Retinal pigment epithelial cell (primary cell): ENCODE measurements at regions not wholly inside any gene's neighbourhood (a gene's known extent, or its start where the extent isn't known, plus 50 kb on each side); places are given as distances from the start of the nearest gene placed in this dataset.

Experiments
- DNase-seq: peaks from one replicate; pipeline ENCODE4 v3.0.0-alpha.2; 2010; ENCODE audit warnings: low read depth
- H3K4me3 ChIP-seq: 2 replicates; pipeline ENCODE4 v1.5.1; 2011; ENCODE audit warnings: mild to moderate bottlenecking, low read length, control low read depth, moderate library complexity
- TF ChIP-seq, protein P1 (sequence below): conservative IDR thresholded peaks from 2 replicates; pipeline ENCODE4 v1.5.1; 2011; ENCODE audit warnings: low read depth, low read length, control low read depth, inconsistent platforms

- H3K4me3 ChIP-seq: no peak overlapping the region
- no peak for DNase-seq
- TF ChIP-seq, protein P1, sequence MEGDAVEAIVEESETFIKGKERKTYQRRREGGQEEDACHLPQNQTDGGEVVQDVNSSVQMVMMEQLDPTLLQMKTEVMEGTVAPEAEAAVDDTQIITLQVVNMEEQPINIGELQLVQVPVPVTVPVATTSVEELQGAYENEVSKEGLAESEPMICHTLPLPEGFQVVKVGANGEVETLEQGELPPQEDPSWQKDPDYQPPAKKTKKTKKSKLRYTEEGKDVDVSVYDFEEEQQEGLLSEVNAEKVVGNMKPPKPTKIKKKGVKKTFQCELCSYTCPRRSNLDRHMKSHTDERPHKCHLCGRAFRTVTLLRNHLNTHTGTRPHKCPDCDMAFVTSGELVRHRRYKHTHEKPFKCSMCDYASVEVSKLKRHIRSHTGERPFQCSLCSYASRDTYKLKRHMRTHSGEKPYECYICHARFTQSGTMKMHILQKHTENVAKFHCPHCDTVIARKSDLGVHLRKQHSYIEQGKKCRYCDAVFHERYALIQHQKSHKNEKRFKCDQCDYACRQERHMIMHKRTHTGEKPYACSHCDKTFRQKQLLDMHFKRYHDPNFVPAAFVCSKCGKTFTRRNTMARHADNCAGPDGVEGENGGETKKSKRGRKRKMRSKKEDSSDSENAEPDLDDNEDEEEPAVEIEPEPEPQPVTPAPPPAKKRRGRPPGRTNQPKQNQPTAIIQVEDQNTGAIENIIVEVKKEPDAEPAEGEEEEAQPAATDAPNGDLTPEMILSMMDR: no peak
Measured at GRCh38 chr9:108469654-108470053, 386.1 kb downstream of the ACTL7B start.

DNA sequence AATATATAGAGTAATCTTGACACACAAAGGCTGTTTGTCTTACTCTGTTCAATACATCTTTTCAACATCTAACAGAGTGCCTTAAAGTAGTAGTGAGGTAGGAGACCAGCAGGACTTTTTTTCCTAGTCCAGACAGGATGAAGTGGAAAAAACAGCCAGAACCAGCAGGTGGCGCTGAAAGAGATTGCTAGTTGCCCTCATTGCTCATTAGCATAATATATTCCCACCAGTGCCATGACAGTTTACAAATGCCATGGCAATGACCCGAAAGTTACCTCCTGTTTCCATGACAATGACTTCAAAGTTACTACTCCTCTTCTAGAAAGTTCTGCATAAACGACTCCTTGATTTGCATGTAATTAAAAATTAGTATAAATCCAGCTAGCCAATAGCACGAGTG is 387.4 kb downstream of the ACTL7B start:
- H3K4me3 ChIP-seq: no peak overlapping the region
- TF ChIP-seq, protein P1: peak; percentile 64
- no peak for DNase-seq

- no peak for DNase-seq
- TF ChIP-seq, protein P1: no peak
- no peak overlapping the region for H3K4me3 ChIP-seq
Measured at GRCh38 chr9:108467653-108468324, 388.0 kb downstream of the ACTL7B start.

- DNase-seq: no peak
Measured at GRCh38 chr9:108467161-108467560, 388.6 kb downstream of the ACTL7B start.

GRCh38 chr9:108466304-108466703 is 389.5 kb downstream of the ACTL7B start:
- no peak for DNase-seq
- no peak overlapping the region for H3K4me3 ChIP-seq
- TF ChIP-seq, protein P1: no peak

More at GRCh38 chr9:108467161-108467560, 388.6 kb downstream of the ACTL7B start:
- TF ChIP-seq, protein P1: no peak
- no peak overlapping the region for H3K4me3 ChIP-seq

- no peak for DNase-seq
- H3K4me3 ChIP-seq: no peak overlapping the region
- TF ChIP-seq, protein P1: no peak
Measured at GRCh38 chr9:108463932-108464606, 391.7 kb downstream of the ACTL7B start.

DNA sequence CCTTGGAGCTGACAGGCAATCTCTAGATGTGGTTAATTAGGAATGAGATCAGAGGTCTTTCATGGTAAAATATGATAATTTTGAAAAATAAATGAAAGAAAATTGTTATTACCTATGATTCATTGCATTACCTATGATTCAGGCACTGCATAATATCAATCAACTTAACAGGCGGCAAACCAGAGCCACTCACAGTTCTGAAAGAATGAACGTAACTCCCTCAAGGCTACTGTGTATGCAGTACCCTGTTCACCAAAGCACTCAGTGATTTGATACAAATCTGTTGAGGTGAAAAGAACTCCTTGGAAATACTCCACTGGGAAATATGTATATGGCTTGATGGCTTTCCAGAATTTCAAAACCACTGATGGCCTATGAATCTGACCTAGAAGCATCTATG is 398.9 kb downstream of the ACTL7B start:
- TF ChIP-seq, protein P1: no peak
- H3K4me3 ChIP-seq: no peak overlapping the region
- DNase-seq: no peak
